NCI-H226 (cell line): ENCODE measurements at regions not wholly inside any gene's neighbourhood (a gene's known extent, or its start where the extent isn't known, plus 50 kb on each side); places are given as distances from the start of the nearest gene placed in this dataset.
"Not testable (repeated sequence)": the region's sequence is repeated elsewhere in the genome, so short reads cannot be mapped to it uniquely, and the experiment has no call there.

Experiments
- DNase-seq: peaks from one replicate; pipeline ENCODE4 v3.0.0-alpha.2; 2015

DNA sequence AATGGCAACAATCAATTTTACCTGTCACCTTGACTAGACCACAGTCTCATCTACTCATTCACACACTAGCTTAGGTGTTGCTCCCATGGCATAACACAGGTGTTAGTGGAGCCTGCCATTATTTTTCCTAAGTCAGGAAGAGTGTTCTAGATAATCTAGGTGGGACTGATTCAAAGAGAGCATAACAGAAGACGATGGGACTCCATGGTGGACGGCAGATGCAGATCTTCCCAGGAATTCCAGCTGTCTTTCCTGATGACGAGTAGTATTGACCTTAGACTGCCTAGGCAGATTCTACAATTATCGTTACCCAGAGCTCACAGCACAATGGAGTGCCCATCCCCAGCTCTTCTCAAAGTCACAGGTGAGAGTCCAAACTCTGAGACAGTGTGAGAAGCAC lies 589.0 kb downstream of the TMEM121 start:
- no peak for DNase-seq

DNA sequence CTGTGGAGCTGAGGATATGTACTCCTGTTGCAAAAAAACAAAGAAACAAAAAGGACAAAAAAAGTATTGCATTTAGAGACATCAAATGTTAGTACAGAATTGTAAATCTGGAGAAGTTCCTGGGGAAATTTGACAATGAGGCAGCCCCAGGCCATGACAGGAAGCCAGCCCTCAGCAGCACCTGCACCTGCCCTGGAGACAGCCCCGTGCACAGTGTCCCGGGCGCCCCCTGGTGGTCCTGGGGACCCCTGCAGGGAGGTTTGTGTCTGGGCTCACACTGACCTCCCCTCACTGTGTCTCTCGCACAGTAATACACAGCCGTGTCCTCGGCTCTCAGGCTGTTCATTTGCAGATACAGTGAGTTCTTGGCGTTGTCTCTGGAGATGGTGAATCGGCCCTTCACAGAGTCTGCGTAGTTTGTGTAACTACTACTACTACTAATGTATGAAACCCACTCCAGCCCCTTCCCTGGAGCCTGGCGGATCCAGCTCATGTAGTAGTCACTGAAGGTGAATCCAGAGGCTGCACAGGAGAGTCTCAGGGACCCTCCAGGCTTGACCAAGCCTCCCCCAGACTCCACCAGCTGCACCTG lies 590.1 kb downstream of the TMEM121 start:
- DNase-seq, result not testable (repeated sequence)

DNA sequence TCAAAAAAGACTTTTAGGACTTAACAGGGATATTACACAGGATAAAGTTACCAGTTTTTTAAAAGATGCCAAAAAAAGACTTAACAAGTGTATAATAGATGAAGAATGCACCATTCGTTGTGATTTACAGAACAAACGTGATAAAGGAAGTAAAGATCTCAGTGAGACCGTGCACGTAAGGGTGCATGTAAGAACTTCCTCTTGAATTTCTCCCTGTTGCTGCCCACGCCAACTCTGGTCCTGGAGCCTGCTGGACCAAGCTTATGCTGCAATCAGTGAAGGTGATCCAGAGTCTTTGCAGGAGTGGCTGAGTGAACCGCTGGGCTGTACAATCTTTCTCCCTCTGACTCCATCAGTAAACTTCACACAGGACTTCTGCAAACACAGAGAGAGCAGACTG lies 593.7 kb downstream of the TMEM121 start:
- DNase-seq, result no peak

DNA sequence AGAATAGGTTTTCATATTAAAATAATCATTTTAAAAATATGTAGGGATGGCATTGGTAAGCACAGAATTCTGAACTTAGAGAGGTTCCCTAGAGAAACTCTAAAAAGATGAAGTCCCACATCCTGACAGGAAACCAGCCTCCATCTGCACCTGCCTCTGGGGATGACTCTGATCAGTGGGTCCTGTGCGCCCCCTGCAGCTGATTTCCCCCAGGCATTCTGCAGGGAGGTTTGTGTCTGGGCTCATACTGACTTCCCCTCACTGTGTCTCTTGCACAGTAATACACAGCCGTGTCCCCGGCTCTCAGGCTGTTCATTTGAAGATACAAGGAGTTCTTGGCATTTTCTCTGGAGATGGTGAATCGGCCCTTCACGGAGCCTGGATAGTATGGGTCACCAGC lies 602.9 kb downstream of the TMEM121 start:
- no peak for DNase-seq

DNA sequence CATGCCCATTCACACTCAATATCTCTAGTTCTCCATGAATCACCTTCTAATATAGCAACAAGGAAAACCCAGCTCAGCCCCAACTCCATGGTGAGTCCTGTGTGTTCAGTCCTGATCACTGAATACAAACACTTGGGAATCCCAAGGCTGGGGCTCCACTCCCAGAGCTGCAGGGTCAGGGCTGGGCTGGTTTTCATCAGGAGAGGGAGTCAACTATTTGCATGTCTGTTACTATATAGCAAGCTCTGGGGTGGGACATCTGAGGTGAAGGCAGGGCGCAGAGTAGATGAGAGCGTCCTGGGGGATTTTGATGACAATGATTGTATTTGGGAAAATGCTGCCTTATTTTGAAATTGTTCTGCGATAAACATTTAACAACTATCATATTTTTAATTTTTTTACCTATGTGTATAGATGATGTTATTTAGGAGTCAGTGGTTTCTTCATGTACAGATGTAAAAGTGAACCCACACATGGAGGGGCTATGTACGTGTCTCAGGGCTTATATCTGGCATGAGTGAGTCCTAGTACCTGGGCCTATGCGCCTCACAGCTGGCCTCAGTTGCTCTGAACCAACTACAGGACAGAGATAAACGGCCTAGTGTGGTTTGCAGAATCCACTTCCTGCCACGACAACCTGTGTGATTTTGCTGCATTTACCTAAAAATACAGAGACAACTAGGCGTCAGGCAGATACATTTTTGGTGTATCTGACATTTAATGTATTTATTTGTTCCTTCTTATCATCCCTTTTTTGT lies 603.7 kb downstream of the TMEM121 start:
- not testable (repeated sequence) for DNase-seq

DNA sequence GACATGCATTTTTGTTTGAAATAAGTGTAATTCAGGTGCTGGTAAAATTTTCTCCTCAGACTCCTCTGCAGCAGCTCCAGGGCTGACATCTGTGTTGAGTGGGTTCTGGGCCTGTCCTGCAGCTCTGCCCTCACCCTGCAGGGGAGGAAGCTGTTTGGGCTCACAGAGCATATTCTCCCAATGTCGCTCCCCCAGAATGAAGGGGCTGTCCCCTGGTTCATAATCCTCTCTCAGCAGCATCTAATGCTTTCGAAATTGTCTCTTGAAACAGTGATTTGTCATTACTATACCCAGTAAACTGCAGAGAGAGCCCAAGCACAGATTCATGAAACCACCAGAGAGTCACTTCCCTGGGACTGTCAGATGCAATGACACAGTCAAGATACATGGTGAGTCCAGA lies 606.7 kb downstream of the TMEM121 start:
- not testable (repeated sequence) for DNase-seq

DNA sequence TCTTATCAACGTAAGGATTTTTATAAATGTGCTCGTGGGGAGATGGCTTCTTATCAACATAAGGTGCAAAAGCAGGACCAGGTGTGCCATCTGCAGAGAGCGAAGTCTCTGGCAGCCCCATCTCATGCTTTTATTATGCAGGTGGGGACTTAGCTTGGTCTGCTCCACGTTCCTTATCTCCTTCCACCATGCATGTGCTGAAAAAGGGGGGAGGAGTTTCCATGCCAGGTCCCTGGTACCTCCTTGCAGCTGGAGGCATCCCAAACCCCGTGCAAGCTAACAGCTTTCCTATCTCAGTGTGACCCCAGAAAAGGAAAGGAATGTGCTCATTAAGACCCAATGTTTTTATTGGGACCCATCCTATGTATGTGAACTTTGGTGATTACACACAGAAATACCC lies 608.5 kb downstream of the TMEM121 start:
- no peak for DNase-seq

DNA sequence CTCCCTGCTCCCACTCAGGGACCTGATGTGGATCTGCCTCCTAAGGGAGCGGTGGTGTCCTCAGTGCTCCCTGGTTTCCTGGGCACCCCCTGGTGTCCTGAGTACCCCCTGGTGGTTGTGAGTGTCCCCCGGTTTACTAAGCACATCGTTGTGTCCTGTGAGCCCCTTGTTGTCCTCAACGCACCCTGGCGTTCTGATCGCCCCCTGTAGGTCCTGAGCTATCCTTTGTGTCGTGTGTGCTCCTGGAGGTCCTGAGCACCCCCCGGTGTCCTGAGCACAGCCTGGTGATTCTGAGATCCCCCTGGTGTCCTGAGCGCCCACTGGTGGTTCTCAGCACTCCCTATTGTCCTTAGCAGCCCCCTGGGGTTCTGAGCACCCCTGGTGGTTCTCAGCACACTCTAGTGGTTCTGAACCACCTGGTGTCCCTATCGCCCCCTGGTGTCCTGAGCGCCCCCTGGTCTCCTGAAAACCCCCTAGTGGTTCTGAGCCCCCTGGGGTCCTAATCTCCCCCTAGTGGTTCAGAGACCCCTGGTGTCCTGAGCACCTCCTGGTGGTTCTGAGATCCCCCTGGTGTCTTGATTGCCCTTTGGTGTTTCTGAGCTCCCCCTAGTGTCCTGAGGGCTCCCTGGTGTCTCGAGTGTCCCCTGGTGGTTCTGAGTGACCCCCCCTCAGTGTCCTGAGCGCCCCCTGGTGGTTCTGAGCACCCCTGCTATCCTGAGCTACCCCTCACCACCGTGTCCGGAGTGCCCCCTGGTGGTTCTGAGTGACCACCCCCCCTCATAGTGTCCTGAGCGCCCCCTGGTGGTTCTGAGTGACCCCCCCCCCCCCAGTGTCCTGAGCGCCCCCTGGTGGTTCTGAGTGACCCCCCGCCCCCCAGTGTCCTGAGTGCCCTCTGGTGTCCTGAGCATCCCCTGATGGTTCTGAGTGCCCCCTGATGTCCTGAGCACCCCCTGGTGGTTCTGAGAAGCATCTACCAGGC lies 615.1 kb downstream of the TMEM121 start:
- no peak for DNase-seq

DNA sequence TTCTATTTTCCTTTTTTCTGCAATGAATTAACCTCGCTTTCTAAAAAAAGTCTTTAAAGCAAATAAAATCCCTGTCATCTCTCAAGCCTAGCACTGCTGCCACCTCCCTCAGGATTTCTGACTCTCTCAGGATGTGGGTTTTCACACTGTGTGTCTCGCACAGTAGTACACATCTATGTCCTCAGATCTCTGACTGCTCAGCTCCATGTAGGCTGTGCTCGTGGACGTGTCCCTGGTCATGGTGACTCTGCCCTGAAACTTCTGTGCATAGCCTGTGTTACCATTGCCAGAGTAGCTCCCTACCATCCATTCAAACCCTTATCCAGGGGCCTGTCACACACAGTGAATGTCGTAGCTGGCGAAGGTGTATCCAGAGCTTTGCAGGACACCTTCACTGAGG lies 619.3 kb downstream of the TMEM121 start:
- DNase-seq, result not testable (repeated sequence)

DNA sequence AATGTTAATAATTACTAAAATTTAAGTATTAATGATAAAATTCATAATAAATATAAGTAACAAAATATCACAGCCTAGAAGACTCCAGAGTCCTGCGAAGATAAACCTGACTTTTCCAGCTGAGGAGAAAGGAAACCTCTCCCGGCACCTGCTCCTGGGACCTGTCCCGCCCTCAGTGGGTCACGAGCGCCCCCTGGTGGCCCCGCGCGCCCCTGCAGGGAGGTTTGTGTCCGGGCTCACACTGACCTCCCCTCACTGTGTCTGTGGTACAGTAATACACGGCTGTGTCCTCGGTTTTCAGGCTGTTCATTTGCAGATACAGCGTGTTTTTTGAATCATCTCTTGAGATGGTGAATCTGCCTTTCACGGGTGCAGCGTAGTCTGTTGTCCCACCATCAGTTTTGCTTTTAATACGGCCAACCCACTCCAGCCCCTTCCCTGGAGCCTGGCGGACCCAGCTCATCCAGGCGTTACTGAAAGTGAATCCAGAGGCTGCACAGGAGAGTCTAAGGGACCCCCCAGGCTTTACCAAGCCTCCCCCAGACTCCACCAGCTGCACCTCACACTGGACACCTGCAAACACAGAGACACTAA lies 627.1 kb downstream of the TMEM121 start:
- peak; percentile 5 for DNase-seq

DNA sequence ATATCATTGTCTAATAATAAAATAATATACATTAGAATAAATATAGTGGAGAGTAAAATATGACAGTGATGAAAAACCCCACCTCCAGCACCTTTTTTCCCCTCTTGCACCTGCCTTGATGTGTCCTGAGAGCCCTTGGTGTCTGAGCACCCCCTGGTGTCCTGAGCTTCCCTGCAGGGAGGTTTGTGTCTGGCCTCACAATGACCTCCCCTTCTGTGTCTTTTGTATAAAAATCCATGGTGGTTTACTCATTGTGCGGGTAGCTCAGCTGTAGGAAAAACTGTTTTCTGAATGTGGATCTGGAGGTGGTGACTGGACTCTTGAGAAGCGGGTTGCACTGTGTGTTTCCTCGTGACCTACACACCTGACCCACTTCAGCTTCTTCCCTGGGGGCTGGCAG lies 636.9 kb downstream of the TMEM121 start:
- DNase-seq, result no peak

DNA sequence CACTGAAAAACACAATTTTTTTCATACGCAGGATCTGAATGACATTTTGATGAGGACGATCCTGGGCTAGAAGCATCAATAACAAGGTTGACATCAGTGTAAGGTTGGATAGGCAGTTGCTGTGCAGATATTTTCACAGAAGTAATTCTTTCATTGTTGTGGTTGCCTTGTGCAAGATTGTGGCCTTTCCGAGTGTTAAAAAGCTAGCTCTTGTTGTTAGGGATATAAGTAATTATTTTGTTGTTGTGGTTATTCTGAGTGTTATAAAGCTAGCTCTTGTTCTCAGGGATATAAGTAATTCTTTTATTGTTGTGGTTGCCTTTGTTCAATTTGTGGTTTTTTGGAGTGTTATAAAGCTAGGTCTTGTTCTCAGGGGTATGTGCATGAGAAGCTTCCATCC lies 637.4 kb downstream of the TMEM121 start:
- not testable (repeated sequence) for DNase-seq

DNA sequence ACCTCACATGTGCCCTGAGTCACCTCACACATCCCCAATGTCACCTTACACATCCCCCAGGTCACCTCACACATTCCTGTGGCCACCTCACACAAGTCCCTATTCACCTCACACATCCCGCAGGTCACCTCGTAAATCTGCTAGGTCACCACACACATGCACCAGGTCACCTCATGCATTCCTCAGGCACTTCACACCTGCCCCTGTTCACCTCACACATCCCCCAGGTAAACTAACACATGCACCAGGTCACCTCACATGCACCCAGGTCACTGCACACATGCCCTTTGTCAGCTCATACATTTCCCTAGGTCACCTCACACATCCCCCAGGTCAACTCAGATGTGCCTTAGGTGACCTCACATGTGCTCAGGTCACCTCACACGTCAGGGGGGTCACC lies 639.8 kb downstream of the TMEM121 start:
- DNase-seq, result no peak

DNA sequence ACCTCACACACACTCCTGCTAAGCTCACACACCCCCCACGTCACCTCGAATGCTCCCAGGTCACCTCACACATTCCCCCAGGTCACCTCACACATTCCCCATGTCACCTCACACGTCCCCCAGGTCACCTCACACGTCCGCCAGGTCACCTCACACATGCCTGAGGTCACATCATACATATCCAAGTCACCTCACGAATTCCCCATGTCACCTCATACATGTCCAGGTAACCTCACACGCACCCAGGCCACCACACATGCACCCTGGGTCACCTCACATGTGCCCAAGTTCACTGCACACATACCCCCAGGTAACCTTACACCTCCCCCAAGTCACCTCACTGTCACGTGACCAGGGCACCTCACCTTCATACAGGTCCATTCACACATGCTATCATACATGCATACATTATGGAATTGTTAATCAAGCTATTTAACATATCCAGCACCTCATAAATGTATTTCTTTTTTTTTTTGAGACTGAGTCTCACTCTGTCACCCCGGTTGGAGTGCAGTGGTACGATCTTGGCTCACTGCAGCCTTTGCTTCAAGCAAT lies 640.3 kb downstream of the TMEM121 start:
- DNase-seq, result no peak

DNA sequence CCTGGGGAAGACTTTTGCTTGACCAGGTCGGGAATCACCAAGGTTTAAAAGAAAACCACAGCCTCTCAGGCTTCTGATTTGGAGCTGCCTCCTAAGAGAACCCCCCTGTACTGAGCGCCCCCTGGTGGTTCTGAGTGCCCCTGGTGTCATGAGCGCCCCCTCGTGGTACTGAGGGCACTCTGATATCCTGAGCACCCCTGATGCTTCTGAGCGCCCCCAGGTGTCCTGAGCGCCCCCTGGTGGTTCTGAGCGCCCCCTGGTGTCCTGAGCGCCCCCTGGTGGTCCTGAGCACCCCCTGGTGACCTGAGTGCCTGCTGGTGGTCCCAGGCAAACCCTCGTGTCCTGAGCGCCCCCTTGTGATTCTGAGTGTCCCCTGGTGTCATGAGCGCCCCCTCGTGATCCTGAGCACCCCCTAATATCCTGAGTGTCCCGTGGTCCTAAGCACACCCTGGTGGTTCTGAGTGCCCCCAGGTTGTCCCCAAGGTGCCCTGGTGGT lies 643.8 kb downstream of the TMEM121 start:
- DNase-seq, result not testable (repeated sequence)

DNA sequence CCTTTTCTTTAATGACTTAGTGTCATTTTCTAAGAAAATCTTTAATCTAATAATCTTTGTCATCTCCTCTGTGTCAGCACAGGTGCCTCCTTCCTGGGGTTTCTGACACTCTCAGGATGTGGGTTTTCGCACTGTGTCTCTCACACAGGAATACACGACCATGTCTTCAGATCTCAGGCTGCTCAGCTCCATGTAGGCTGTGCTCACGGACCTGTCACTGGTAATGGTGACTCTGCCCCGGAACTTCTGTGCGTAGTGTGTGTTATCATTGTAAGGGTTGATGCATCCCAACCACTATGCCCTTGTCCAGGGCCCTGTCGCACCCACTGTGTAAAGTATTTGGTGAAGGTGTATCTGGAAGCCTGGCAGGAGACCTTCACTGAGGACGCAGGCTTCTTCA lies 647.8 kb downstream of the TMEM121 start:
- no peak for DNase-seq

DNA sequence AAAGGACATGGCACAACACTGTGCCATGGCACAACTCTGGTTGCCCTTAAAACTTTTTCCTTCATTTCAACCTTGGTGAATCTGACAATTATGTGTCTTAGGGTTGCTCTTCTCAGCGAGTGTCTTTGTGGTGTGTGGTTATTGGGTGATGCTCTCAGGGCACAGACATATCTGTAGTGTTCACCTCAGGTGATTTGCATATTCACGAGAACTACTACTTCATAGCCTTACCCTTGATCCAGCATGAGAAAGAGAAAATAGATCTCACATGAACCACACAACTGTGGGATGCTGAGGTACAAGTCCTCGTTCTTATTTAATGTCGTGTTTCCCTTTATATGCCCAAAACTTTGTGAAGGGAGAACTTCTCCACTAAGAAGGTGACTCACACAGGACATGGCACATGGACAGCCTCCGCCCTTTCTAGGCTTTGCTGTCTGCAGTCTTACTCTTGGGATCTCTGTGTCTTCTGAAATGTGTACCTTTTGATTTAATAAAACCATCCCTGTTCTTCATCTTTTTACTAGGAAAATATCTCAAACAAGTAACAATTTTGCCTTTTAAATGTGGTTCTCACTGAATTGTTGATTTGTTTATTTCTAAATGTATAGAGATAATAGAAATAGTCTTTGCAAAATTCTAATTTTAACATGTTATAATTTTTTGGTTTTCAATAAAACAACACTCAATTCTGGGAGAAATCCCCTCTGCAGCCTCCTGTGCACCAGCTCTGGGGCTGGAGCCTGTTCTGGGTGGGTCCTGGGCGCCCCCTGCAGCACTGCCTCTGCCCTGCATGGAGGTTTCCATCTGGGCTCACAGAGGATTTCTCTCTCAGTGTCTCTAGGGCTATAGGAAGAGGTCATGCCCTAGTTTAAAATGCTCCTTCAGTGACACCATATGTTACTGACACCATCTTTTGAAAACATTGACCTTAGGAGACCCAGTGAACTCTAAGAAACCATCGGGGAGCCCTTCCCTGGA lies 651.2 kb downstream of the TMEM121 start:
- DNase-seq, result not testable (repeated sequence)

DNA sequence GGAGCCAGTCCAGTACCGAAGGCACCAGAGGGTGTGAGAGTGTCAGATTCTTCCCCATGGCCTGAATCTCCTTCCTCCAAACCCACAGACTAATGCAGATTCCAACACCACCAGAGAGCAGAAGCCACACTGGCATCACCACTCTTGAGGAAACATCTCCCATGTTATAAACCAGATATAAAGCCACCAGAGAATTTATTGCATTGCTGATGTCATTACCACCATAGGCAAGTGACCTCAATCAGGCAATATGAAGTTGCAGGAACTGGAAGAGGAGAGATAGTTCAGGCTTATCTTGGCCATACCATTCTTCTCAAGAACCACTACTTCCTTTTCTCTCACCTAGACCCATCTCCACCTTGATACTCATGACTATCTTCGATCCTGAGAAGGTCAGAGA lies 653.4 kb downstream of the TMEM121 start:
- no peak for DNase-seq

DNA sequence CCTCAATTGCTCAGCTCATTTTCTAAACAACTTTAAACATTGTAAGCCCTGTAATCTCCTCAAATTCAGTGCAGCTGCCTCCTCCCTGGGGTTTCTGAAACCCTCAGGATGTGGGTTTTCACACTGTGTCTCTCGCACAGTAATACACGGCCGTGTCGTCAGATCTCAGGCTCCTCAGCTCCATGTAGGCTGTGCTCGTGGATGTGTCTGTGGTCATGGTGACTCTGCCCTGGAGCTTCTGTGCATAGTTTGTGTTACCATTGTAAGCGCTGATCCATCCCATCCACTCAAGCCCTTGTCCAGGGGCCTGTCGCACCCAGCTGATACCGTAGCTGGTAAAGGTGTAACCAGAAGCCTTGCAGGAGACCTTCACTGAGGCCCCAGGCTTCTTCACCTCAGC lies 658.4 kb downstream of the TMEM121 start:
- not testable (repeated sequence) for DNase-seq

DNA sequence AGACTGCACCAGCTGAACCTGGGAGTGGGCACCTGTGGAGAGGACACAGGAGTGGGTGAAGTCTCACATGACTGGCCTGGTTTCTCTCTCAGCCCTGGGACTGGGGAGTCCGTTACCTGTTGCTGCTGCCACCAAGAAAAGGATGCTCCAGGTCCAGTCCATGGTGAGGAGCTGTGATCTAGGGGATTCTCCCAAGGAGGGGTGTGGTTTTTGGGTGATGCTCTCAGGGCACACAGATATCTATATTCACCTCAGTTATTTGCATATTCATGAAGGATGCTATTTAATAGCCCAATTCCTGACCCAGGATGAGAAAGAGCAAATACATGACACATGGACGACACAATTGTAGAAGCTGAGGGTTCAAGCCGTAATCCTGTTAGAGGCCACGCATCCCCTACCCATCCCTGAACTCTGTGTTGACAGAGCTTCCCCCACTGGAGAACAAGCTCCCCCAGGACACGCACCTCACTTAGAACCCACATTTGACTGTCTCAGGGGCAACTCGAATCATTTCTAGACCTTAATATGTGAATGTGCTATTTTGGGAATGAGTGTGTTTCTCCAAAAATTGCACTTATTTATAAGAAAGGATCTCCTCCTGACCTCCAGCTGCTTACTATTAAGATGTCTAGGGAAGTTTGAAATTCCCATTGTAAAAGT lies 658.9 kb downstream of the TMEM121 start:
- DNase-seq, result not testable (repeated sequence)

DNA sequence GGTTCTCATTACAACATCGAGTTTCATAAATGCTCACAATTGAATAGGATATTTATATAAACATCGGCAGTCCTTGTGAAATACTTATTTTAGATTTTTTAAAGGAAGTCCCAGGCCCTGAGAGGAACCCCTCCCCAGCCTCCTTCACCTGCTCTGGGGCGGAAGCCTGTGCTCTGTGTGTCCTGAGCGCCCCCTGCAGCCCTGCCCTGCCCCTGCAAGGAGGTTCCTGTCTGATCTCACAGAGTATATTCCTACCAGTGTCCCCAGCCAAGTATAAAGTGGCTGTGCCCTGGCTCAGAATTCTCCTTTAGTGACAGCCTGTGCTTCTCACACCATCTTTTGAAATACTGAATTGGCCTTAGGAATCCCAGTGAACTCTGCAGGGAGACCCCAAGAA lies 659.5 kb downstream of the TMEM121 start:
- DNase-seq, result no peak
